ENCODE measurements at regions not wholly inside any gene's neighbourhood (a gene's known extent, or its start where the extent isn't known, plus 50 kb on each side); places are given as distances from the start of the nearest gene placed in this dataset.
"Not testable (repeated sequence)": the region's sequence is repeated elsewhere in the genome, so short reads cannot be mapped to it uniquely, and the experiment has no call there.

DNA sequence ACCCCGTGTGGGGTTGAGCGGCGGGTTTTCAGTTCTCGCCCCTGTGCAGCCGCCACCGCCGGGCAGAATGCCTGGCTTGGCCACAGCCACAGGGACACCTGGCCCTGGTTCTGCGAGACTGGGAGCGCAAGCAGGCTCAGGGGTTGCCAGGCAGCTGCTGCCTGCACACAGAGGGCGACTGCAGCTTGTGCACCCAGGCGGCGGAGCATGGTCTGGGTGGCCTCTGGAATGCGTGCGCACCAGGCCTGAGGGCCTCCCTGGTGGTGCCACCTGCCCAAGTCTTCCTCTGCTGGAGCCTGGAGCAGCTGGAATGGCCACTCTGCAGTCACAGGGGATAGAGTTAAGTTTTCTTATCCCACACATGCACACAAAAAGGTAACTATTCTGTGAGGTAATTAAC is 80.4 kb upstream of the ZNG1F start:
- not testable (repeated sequence) for TF ChIP-seq CTCF, POLR2A, EP300 (IDR thresholded peaks at IDR 0.05)

All from ovary (tissue), 3 donors.